ENCODE measurements at regions not wholly inside any gene's neighbourhood (a gene's known extent, or its start where the extent isn't known, plus 50 kb on each side); places are given as distances from the start of the nearest gene placed in this dataset.

DNA sequence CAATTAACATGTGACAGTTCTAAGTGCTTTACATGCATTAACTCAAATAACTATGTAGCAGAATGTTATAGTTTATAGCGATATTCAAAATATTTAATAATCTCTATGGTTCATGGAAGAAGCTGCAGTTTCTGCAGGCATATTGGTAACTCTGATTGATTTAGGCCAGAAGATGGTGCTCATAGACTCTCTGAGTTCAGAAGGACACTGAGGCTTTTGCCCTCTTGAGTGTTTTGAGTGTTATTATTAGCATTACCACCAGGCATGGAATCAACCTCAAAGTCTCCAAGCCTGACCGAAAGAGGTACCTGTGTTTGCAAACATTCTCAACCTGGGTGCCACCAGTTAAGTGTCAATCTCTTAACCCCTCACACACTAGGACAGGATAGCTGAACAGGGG lies 792.3 kb upstream of the PCDH7 start:
- Mint-ChIP-seq H3K9me3 (peaks cover 0 to 8% (median 3%) of the 10 kb centered on the region in 7 donors), H3K27me3 (ENCODE audit: low read depth in 3 of 3) (peaks cover 0 to 1% (median 0%) of the 10 kb centered on the region in 3 donors), H3K4me3 (no peak overlapping the region), H3K4me1 (no peaks in the 10 kb centered on the region), H3K36me3 (no peaks in the 10 kb centered on the region), H3K27ac (no peak overlapping the region)
- Histone ChIP-seq H3K27ac (ENCODE audit: low read depth in 1 of 2, low read length in 2 of 2) (no peak overlapping the region), H3K27me3 (ENCODE audit: control insufficient read depth in 2 of 2, insufficient read depth in 2 of 2, low read length in 2 of 2) (no peaks in the 10 kb centered on the region), H3K4me1 (ENCODE audit: control insufficient read depth in 1 of 2, insufficient read depth in 2 of 2, low read length in 2 of 2) (no peaks in the 10 kb centered on the region), H2AFZ (ENCODE audit: insufficient read depth, low read depth, low read length, poor library complexity, severe bottlenecking) (no peak overlapping the region), H3K36me3 (replicated peaks in 1 of 2; ENCODE audit: control insufficient read depth in 1 of 2, insufficient read depth in 2 of 2, low read length in 2 of 2) (no peaks in the 10 kb centered on the region), H3K9me3 (replicated peaks in 1 of 2; ENCODE audit: control insufficient read depth in 1 of 2, insufficient read depth in 1 of 2, low read length in 2 of 2) (peaks cover 8 to 13% of the 10 kb centered on the region in 2 donors), H3K79me2 (ENCODE audit: insufficient read depth, low read length) (no peaks in the 10 kb centered on the region), H3K4me2 (replicated peaks; ENCODE audit: extremely low read depth, low read length, poor library complexity, severe bottlenecking) (no peak overlapping the region), H3K9ac (ENCODE audit: insufficient read depth, low read length, poor library complexity, severe bottlenecking) (no peak overlapping the region), H3K4me3 (replicated peaks in 1 of 3; ENCODE audit: low read depth in 2 of 3, low read length in 3 of 3) (no peak overlapping the region), H4K20me1 (ENCODE audit: insufficient read depth, low read length) (no peaks in the 10 kb centered on the region)
- WGBS (ENCODE audit: insufficient coverage) = 67% methylated on average over 1 of the region's 2 CpGs
- DNase-seq = no peak
- TF ChIP-seq, protein P1, sequence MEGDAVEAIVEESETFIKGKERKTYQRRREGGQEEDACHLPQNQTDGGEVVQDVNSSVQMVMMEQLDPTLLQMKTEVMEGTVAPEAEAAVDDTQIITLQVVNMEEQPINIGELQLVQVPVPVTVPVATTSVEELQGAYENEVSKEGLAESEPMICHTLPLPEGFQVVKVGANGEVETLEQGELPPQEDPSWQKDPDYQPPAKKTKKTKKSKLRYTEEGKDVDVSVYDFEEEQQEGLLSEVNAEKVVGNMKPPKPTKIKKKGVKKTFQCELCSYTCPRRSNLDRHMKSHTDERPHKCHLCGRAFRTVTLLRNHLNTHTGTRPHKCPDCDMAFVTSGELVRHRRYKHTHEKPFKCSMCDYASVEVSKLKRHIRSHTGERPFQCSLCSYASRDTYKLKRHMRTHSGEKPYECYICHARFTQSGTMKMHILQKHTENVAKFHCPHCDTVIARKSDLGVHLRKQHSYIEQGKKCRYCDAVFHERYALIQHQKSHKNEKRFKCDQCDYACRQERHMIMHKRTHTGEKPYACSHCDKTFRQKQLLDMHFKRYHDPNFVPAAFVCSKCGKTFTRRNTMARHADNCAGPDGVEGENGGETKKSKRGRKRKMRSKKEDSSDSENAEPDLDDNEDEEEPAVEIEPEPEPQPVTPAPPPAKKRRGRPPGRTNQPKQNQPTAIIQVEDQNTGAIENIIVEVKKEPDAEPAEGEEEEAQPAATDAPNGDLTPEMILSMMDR (IDR thresholded peaks at IDR 0.05) = no peak
- intact Hi-C loops (cut with micrococcal nuclease) = no loop called here

DNA sequence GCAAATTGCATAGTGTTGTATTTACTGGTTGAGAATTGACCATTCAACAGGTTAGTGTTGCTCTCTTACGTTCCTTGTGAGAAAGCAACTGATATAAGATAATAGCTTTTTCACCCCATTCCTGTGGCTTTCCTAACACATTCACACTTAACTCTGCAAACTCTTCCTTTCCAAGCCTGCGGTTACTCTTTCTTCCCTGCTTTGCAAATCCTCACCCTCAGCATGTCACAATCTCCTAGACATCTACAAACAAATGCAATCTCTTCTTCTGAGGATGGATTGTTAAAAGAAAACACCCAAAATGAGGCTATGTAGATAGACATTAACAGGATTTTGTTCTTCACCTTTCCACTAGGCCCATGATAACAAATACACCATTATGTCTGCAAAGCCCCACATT lies 771.7 kb upstream of the PCDH7 start:
- no peaks in the 10 kb centered on the region for H3K36me3 Mint-ChIP-seq
- H3K36me3 ChIP-seq (replicated peaks in 1 of 2; ENCODE audit: control insufficient read depth in 1 of 2, insufficient read depth in 2 of 2, low read length in 2 of 2) = no peaks in the 10 kb centered on the region
- H3K4me3 ChIP-seq (replicated peaks in 1 of 3; ENCODE audit: low read depth in 2 of 3, low read length in 3 of 3) = no peak overlapping the region
- no peak overlapping the region for H3K4me2 ChIP-seq (replicated peaks; ENCODE audit: extremely low read depth, low read length, poor library complexity, severe bottlenecking)
- TF ChIP-seq, protein P1 (IDR thresholded peaks at IDR 0.05) = no peak
- H3K27ac ChIP-seq (ENCODE audit: low read depth in 1 of 2, low read length in 2 of 2) = no peak overlapping the region
- no peak overlapping the region for H3K9ac ChIP-seq (ENCODE audit: insufficient read depth, low read length, poor library complexity, severe bottlenecking)
- WGBS (ENCODE audit: insufficient coverage) = 100% methylated on average over 1 of the region's 2 CpGs
- no peaks in the 10 kb centered on the region for H3K9me3 ChIP-seq (replicated peaks in 1 of 2; ENCODE audit: control insufficient read depth in 1 of 2, insufficient read depth in 1 of 2, low read length in 2 of 2)
- intact Hi-C loops (cut with micrococcal nuclease) = no loop called here
- no peaks in the 10 kb centered on the region for H3K4me1 ChIP-seq (ENCODE audit: control insufficient read depth in 1 of 2, insufficient read depth in 2 of 2, low read length in 2 of 2)
- H3K4me3 Mint-ChIP-seq = no peak overlapping the region
- no peak for DNase-seq
- peaks cover 0 to 2% (median 0%) of the 10 kb centered on the region in 7 donors for H3K9me3 Mint-ChIP-seq
- no peaks in the 10 kb centered on the region for H4K20me1 ChIP-seq (ENCODE audit: insufficient read depth, low read length)
- H3K27ac Mint-ChIP-seq = no peak overlapping the region
- no peaks in the 10 kb centered on the region for H3K79me2 ChIP-seq (ENCODE audit: insufficient read depth, low read length)
- H3K4me1 Mint-ChIP-seq = no peaks in the 10 kb centered on the region
- H3K27me3 Mint-ChIP-seq (ENCODE audit: low read depth in 3 of 3) = no peaks in the 10 kb centered on the region
- no peak overlapping the region for H2AFZ ChIP-seq (ENCODE audit: insufficient read depth, low read depth, low read length, poor library complexity, severe bottlenecking)
- H3K27me3 ChIP-seq (ENCODE audit: control insufficient read depth in 2 of 2, insufficient read depth in 2 of 2, low read length in 2 of 2) = no peaks in the 10 kb centered on the region

Measured in CD14-positive monocyte (primary cell).